Right kidney (tissue), 1 donor: ENCODE measurements at regions not wholly inside any gene's neighbourhood (a gene's known extent, or its start where the extent isn't known, plus 50 kb on each side); places are given as distances from the start of the nearest gene placed in this dataset.

Experiments used
- DNase-seq: peaks from one replicate; pipeline ENCODE4 v3.0.0-alpha.2; 2016

- no peak for DNase-seq
These were observed 151.9 kb upstream of the SMC2 start for GRCh38 chr9:103942200-103942599.

- DNase-seq, result no peak
These were observed 151.5 kb upstream of the SMC2 start for GRCh38 chr9:103942651-103943050.

- peak; percentile 20 for DNase-seq
These were observed 145.0 kb upstream of the SMC2 start for GRCh38 chr9:103949096-103949495.

- DNase-seq, result no peak
These were observed 116.9 kb upstream of the SMC2 start for GRCh38 chr9:103977163-103977562.

- no peak for DNase-seq
These were observed 115.7 kb upstream of the SMC2 start for GRCh38 chr9:103978396-103978795.

GRCh38 chr9:103981912-103982311, 112.2 kb upstream of the SMC2 start:
- DNase-seq, result no peak

GRCh38 chr9:103985077-103985476, 109.0 kb upstream of the SMC2 start:
- no peak for DNase-seq

- DNase-seq, result no peak
These were observed 105.3 kb upstream of the SMC2 start for GRCh38 chr9:103988821-103989220.

- DNase-seq, result no peak
These were observed 103.8 kb upstream of the SMC2 start for GRCh38 chr9:103990311-103990710.

GRCh38 chr9:103991001-103991400, 103.1 kb upstream of the SMC2 start:
- DNase-seq, result no peak

- no peak for DNase-seq
These were observed 102.4 kb upstream of the SMC2 start for GRCh38 chr9:103991698-103992097.

GRCh38 chr9:103992938-103993579, 101.0 kb upstream of the SMC2 start:
- DNase-seq, result no peak

- no peak for DNase-seq
These were observed 96.2 kb upstream of the SMC2 start for GRCh38 chr9:103997856-103998370.

- no peak for DNase-seq
These were observed 94.6 kb upstream of the SMC2 start for GRCh38 chr9:103999375-104000062.

- DNase-seq, result no peak
These were observed 84.3 kb upstream of the SMC2 start for GRCh38 chr9:104009826-104010225.

- DNase-seq, result no peak
These were observed 72.0 kb upstream of the SMC2 start for GRCh38 chr9:104022083-104022482.

- DNase-seq, result no peak
These were observed 69.0 kb upstream of the SMC2 start for GRCh38 chr9:104025104-104025503.

GRCh38 chr9:104025945-104026344, 68.2 kb upstream of the SMC2 start:
- no peak for DNase-seq

- no peak for DNase-seq
These were observed 66.8 kb upstream of the SMC2 start for GRCh38 chr9:104027295-104027694.

- no peak for DNase-seq
These were observed 65.3 kb upstream of the SMC2 start for GRCh38 chr9:104028827-104029226.
